ENCODE measurements at regions not wholly inside any gene's neighbourhood (a gene's known extent, or its start where the extent isn't known, plus 50 kb on each side); places are given as distances from the start of the nearest gene placed in this dataset.

DNA sequence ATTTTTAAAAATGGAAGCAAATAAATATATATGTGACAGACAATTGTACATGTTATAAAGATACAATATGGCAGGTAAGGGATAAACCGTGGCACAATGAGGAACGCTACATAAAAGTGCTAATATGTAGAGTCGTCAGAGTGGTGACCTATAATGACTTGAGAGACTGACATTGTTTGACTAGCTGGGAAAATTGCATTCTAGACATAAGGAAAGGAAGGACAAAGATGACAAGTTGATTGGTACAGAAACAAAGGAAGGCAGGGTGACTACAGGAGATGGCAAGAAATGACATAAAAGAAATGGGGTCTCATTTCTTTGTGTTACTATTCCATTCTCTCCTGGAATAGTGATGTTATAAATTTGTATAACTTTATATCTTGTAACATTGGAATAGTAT lies 420.4 kb downstream of the DSC3 start:
- POLR2A ChIA-PET (ENCODE audit: partially characterized antibody): interaction anchor here (1.0 kb wide), 2 partner anchors 9 kb away, joined by 3 read pairs; no protein-coding TSS in a partner anchor
- Histone ChIP-seq H3K4me1 (replicated peaks in 1 of 4; ENCODE audit: control insufficient read depth in 3 of 4, insufficient read depth in 4 of 4, low read length in 3 of 4) (peaks cover 0 to 6% (median 1%) of the 10 kb centered on the region in 4 experiments; a peak in 2 of 7 replicates), H4K5ac (ENCODE audit: insufficient read length, low read depth, low read length) (no peak overlapping the region), H3K14ac (ENCODE audit: insufficient read length) (no peak overlapping the region), H2BK5ac (ENCODE audit: low read depth, low read length) (no peak overlapping the region), H3K27ac (ENCODE audit: low read depth, low read length) (no peak overlapping the region), H2BK12ac (ENCODE audit: low read depth, low read length) (no peak overlapping the region), H3K23me2 (ENCODE audit: low read depth, low read length) (no peaks in the 10 kb centered on the region; the same call in 1 of the 2 replicates), H3K9me3 (ENCODE audit: insufficient read depth in 2 of 2, low read depth in 1 of 2, low read length in 1 of 2) (no peaks in the 10 kb centered on the region), H2BK120ac (replicated peaks; ENCODE audit: low read depth, low read length) (no peak overlapping the region), H3K79me1 (ENCODE audit: low read depth, low read length) (no peaks in the 10 kb centered on the region), H2BK15ac (ENCODE audit: low read length) (no peak overlapping the region), H3K79me2 (ENCODE audit: control insufficient read depth in 1 of 2, insufficient read depth in 2 of 2, low read length in 2 of 2) (no peaks in the 10 kb centered on the region), H3K36me3 (ENCODE audit: control insufficient read depth in 2 of 4, insufficient read depth in 4 of 4, low read length in 3 of 4) (no peaks in the 10 kb centered on the region), H3K27me3 (replicated peaks in 1 of 4; ENCODE audit: control insufficient read depth in 3 of 4, extremely low read depth in 1 of 4, insufficient read depth in 3 of 4, low read length in 3 of 4) (peaks cover 0 to 7% (median 0%) of the 10 kb centered on the region in 4 experiments; a peak in 2 of 7 replicates), H3K56ac (replicated peaks; ENCODE audit: insufficient read length, low read depth, low read length) (no peak overlapping the region), H3K23ac (ENCODE audit: insufficient read length) (no peak overlapping the region), H2BK20ac (ENCODE audit: low read length) (no peak overlapping the region), H3K18ac (ENCODE audit: extremely low read depth, low read length) (no peak overlapping the region), H4K8ac (ENCODE audit: extremely low read depth, insufficient read depth, low read length) (no peak overlapping the region), H2AK5ac (ENCODE audit: low read depth, low read length) (no peak overlapping the region), H3K4me2 (ENCODE audit: insufficient read depth in 1 of 2, low read depth in 2 of 2, low read length in 2 of 2) (no peak overlapping the region), H3K4me3 (ENCODE audit: extremely low read depth in 1 of 4, insufficient read depth in 2 of 4, low read depth in 3 of 4, low read length in 4 of 4) (no peak overlapping the region), H4K91ac (replicated peaks; ENCODE audit: insufficient read length, low read length) (no peak overlapping the region), H4K20me1 (replicated peaks in 1 of 2; ENCODE audit: control insufficient read depth in 1 of 2, insufficient read depth in 2 of 2, low read length in 2 of 2) (no peaks in the 10 kb centered on the region), H3K9ac (replicated peaks in 1 of 4; ENCODE audit: extremely low read depth in 1 of 4, low read depth in 3 of 4, low read length in 3 of 4) (no peak overlapping the region), H2AFZ (ENCODE audit: low read length) (no peak overlapping the region), H3K4ac (replicated peaks; ENCODE audit: insufficient read length, low read depth, low read length) (no peak overlapping the region)
- CTCF ChIA-PET (ENCODE audit: partially characterized antibody): interaction anchor here (0.6 to 0.9 kb wide), 2 partner anchors 10 to 128 kb away, joined by 4 read pairs; no protein-coding TSS in a partner anchor
- DNase-seq (ENCODE audit: low read depth in 1 of 2, low spot score in 2 of 2) (no peak), FAIRE-seq (no peak)
- TF ChIP-seq, protein P1, sequence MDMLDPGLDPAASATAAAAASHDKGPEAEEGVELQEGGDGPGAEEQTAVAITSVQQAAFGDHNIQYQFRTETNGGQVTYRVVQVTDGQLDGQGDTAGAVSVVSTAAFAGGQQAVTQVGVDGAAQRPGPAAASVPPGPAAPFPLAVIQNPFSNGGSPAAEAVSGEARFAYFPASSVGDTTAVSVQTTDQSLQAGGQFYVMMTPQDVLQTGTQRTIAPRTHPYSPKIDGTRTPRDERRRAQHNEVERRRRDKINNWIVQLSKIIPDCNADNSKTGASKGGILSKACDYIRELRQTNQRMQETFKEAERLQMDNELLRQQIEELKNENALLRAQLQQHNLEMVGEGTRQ (IDR thresholded peaks at IDR 0.05; ENCODE audit: low read length): no peak
- no peak for TF ChIP-seq KDM5A (IDR thresholded peaks at IDR 0.05; ENCODE audit: low read length)
- no peak for TF ChIP-seq SUZ12 (IDR thresholded peaks at IDR 0.05; ENCODE audit: low read length)
- TF ChIP-seq TAF7 (optimal IDR thresholded peaks at IDR 0.05; ENCODE audit: borderline replicate concordance, low read depth, low read length): no peak
- TF ChIP-seq JUND (IDR thresholded peaks at IDR 0.05; ENCODE audit: low read length): no peak
- TF ChIP-seq RXRA (IDR thresholded peaks at IDR 0.05; ENCODE audit: insufficient read depth, low read depth, low read length): no peak
- no peak for TF ChIP-seq SRF (IDR thresholded peaks at IDR 0.05; ENCODE audit: low read depth, low read length)
- no peak for TF ChIP-seq EGR1 (IDR thresholded peaks at IDR 0.05; ENCODE audit: borderline replicate concordance, low read depth, low read length)
- TF ChIP-seq BCL11A (IDR thresholded peaks at IDR 0.05; ENCODE audit: low read depth in 2 of 2, low read length in 2 of 2): no peak
- 91% methylated on average over 3 of the region's 3 CpGs; no CpG with 5 or more reads in 1 of the 2 experiments for WGBS, 2 experiments (ENCODE audit: extremely low coverage in 1 of 2, insufficient coverage in 1 of 2, insufficient read length in 1 of 2, insufficient replicate concordance in 2 of 2, low coverage in 1 of 2, low lambda C conversion rate in 2 of 2, missing lambda C conversion rate in 1 of 2)
